Type B pancreatic cell (in vitro differentiated cells): ENCODE measurements at regions not wholly inside any gene's neighbourhood (a gene's known extent, or its start where the extent isn't known, plus 50 kb on each side); places are given as distances from the start of the nearest gene placed in this dataset.

Experiments used
- DNase-seq: peaks from one replicate; pipeline ENCODE4 v3.0.0; 2021; ENCODE audit warnings: mixed read lengths; ENCODE audit not compliant: unreplicated experiment; ENCODE audit errors: extremely low spot score
- H3K27ac Mint-ChIP-seq: 2 replicates; pipeline ENCODE4 v1.8.0; 2021; ENCODE audit warnings: mild to moderate bottlenecking, mixed read lengths
- H3K27me3 Mint-ChIP-seq: 2 replicates; pipeline ENCODE4 v1.8.0; 2021; ENCODE audit warnings: mixed read lengths
- H3K36me3 Mint-ChIP-seq: 2 replicates; pipeline ENCODE4 v1.8.0; 2021; ENCODE audit warnings: mixed read lengths
- H3K4me1 Mint-ChIP-seq: one replicate; pipeline ENCODE4 v1.8.0; 2021; ENCODE audit warnings: mixed read lengths; ENCODE audit not compliant: unreplicated experiment
- H3K4me3 Mint-ChIP-seq: 2 replicates; pipeline ENCODE4 v1.8.0; 2021; ENCODE audit warnings: mild to moderate bottlenecking, mixed read lengths
- H3K9me3 Mint-ChIP-seq: 2 replicates; pipeline ENCODE4 v1.8.0; 2021; ENCODE audit warnings: mixed read lengths
- TF ChIP-seq, protein P1 (sequence below): fragments of 200-600 bp; sonication (generic); conservative IDR thresholded peaks from 2 replicates; pipeline ENCODE4 v1.5.0; 2021; ENCODE audit warnings: antibody characterized with exemption, mild to moderate bottlenecking

DNA sequence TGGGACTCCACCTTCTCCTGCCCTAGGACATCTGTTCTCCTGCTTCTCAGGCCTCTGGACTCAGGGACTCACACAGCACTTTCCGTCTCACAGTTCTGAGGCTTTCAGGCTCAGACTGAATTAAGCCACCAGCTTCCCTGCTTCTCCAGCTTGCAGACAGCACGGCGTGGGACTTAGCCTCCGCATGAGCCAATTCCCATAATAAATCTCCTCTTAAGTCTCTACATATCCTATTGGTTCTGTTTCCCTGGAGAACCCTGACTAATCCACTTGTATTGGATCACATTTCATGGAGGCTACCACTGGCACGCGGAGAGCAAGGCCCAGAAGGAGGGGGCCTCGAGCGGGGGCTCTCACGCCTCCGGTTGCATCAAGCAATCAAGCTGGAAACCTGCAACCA lies 1313.6 kb downstream of the TBC1D22A start:
- peaks cover 43% of the 10 kb centered on the region for H3K27me3 Mint-ChIP-seq
- H3K9me3 Mint-ChIP-seq = no peaks in the 10 kb centered on the region
- no peak for DNase-seq
- peaks cover 5% of the 10 kb centered on the region for H3K4me1 Mint-ChIP-seq
- TF ChIP-seq, protein P1, sequence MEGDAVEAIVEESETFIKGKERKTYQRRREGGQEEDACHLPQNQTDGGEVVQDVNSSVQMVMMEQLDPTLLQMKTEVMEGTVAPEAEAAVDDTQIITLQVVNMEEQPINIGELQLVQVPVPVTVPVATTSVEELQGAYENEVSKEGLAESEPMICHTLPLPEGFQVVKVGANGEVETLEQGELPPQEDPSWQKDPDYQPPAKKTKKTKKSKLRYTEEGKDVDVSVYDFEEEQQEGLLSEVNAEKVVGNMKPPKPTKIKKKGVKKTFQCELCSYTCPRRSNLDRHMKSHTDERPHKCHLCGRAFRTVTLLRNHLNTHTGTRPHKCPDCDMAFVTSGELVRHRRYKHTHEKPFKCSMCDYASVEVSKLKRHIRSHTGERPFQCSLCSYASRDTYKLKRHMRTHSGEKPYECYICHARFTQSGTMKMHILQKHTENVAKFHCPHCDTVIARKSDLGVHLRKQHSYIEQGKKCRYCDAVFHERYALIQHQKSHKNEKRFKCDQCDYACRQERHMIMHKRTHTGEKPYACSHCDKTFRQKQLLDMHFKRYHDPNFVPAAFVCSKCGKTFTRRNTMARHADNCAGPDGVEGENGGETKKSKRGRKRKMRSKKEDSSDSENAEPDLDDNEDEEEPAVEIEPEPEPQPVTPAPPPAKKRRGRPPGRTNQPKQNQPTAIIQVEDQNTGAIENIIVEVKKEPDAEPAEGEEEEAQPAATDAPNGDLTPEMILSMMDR = no peak
- H3K36me3 Mint-ChIP-seq = no peaks in the 10 kb centered on the region
- H3K4me3 Mint-ChIP-seq = no peak overlapping the region
- no peak overlapping the region for H3K27ac Mint-ChIP-seq

DNA sequence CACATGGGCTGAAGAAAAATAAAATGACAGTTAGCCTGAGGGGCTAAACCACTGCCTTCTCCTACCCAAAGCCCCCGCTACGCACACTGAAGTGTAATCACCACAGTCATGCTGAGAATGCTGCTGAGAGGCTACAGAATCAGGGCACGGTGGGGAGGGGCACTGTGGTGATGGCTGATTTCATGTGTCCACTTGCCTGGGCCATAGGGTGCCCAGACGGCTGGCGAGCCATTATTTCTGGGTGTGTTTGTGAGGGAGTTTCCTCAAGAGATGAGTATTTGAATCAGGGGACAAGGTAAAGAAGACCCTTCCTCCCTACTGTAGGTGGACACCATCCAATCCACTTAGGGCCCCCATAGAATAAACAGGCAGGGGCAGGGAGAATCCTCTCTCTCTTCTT lies 1313.2 kb downstream of the TBC1D22A start:
- no peaks in the 10 kb centered on the region for H3K36me3 Mint-ChIP-seq
- peaks cover 43% of the 10 kb centered on the region for H3K27me3 Mint-ChIP-seq
- no peaks in the 10 kb centered on the region for H3K9me3 Mint-ChIP-seq
- TF ChIP-seq, protein P1 = no peak
- no peak overlapping the region for H3K27ac Mint-ChIP-seq
- H3K4me3 Mint-ChIP-seq = no peak overlapping the region
- no peak for DNase-seq
- peaks cover 5% of the 10 kb centered on the region for H3K4me1 Mint-ChIP-seq

GRCh38 chr22:48072777-48073176 lies 1310.3 kb downstream of the TBC1D22A start:
- no peak overlapping the region for H3K4me3 Mint-ChIP-seq
- H3K9me3 Mint-ChIP-seq = no peaks in the 10 kb centered on the region
- no peaks in the 10 kb centered on the region for H3K36me3 Mint-ChIP-seq
- peaks cover 34% of the 10 kb centered on the region for H3K27me3 Mint-ChIP-seq
- no peak for DNase-seq
- H3K27ac Mint-ChIP-seq = no peak overlapping the region
- TF ChIP-seq, protein P1 = no peak
- H3K4me1 Mint-ChIP-seq = peaks cover 5% of the 10 kb centered on the region

- Mint-ChIP-seq H3K4me1 (peaks cover 5% of the 10 kb centered on the region), H3K27me3 (peaks cover 27% of the 10 kb centered on the region), H3K4me3 (no peak overlapping the region), H3K27ac (no peak overlapping the region), H3K9me3 (no peaks in the 10 kb centered on the region), H3K36me3 (no peaks in the 10 kb centered on the region)
- DNase-seq = no peak
- TF ChIP-seq, protein P1 = no peak
Measured at GRCh38 chr22:48071828-48072227, 1309.4 kb downstream of the TBC1D22A start.

DNA sequence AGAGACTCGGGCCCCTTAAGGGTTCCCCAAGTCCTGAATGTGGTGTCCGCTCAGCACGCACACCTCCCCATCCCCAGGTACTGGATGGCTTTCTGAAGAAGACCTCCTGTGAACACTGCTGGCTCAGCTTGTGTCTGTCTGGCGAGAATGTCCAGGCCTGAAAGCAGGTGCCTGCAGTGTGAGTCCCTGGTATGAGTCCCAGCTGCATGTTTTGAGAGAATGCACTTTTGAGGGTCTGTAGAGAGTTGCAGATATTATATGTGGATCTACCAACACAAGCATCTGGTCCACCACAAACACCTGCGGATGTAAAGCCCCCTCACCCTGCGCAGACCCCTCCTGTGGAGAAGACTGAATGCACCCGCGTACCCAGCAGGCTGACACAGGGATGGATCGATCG lies 1308.9 kb downstream of the TBC1D22A start:
- H3K27ac Mint-ChIP-seq = no peak overlapping the region
- H3K4me3 Mint-ChIP-seq = no peak overlapping the region
- DNase-seq = no peak
- peaks cover 27% of the 10 kb centered on the region for H3K27me3 Mint-ChIP-seq
- H3K9me3 Mint-ChIP-seq = no peaks in the 10 kb centered on the region
- peaks cover 5% of the 10 kb centered on the region for H3K4me1 Mint-ChIP-seq
- no peaks in the 10 kb centered on the region for H3K36me3 Mint-ChIP-seq
- TF ChIP-seq, protein P1 = no peak

DNA sequence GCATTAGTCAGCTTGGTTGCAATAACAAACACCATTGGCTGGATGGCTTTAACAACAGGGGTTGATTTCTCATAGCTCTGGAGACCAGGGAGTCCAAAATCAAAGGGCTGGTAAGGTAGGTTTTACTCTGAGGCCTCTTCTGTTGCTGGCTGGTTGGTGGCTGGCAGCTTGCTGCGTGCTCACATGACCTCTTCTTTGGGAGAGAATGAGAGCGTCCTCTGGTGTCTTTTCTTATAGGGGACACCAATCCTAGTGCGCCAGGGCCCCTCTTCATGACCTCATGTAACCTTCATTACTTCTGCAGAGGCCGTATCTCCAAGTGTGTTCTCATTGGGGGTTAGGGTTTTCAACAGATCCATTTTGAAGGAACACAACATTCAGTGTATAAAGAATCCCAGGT lies 1308.3 kb downstream of the TBC1D22A start:
- H3K27ac Mint-ChIP-seq = no peak overlapping the region

More for the DNA sequence above, 1308.3 kb downstream of the TBC1D22A start:
- H3K9me3 Mint-ChIP-seq = no peaks in the 10 kb centered on the region
- no peaks in the 10 kb centered on the region for H3K36me3 Mint-ChIP-seq
- TF ChIP-seq, protein P1 = no peak
- DNase-seq = no peak
- no peak overlapping the region for H3K4me3 Mint-ChIP-seq
- peaks cover 22% of the 10 kb centered on the region for H3K27me3 Mint-ChIP-seq
- H3K4me1 Mint-ChIP-seq = no peaks in the 10 kb centered on the region
